ENCODE measurements at regions not wholly inside any gene's neighbourhood (a gene's known extent, or its start where the extent isn't known, plus 50 kb on each side); places are given as distances from the start of the nearest gene placed in this dataset.

DNA sequence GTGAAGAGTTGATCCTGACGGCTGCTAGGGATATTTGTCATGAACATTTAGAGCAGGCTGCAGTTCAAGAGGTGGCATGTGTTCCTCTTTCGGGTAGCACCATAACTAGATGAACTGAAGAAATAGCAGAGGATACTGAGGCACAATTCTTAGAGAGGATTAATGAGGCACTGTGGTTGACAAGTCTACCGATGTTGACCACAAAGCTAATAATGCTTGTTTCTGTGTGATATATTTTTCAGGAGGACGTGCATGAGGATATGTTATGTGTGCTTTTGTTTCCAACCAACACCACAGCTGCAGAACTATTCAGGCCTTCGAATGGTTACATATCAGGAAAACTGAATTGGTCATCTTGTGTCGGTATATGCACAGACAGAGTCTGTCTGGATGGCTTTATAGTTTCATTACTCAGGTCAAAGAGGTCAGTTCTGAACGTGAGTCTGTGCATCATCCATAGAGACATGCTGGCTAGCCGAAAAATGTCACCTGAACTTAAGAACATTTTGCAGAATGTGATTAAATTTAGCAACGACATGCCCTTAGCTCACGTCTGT lies 210.1 kb upstream of the IRS2 start:
- no peak overlapping the region for H3K4me3 Mint-ChIP-seq
- no peaks in the 10 kb centered on the region for H3K9me3 ChIP-seq (ENCODE audit: control insufficient read depth, low read depth, low read length)
- peaks cover 4% of the 10 kb centered on the region for H3K27me3 Mint-ChIP-seq (ENCODE audit: low read depth)
- H3K9me3 Mint-ChIP-seq = peaks cover 3 to 7% of the 10 kb centered on the region in 2 experiments; a peak in 4 of 5 replicates
- no peak overlapping the region for H3T11ph ChIP-seq (ENCODE audit: low read length)
- no peaks in the 10 kb centered on the region for H4K20me1 ChIP-seq (ENCODE audit: control insufficient read depth, insufficient read depth, insufficient read length)
- H2BK20ac ChIP-seq (ENCODE audit: low read depth, low read length, poor library complexity, severe bottlenecking) = no peak overlapping the region
- H2BK120ac ChIP-seq (ENCODE audit: low read depth, low read length, poor library complexity, severe bottlenecking) = no peak overlapping the region
- no peak overlapping the region for H2AK5ac ChIP-seq (ENCODE audit: insufficient read length, low read length)
- H3K4me2 ChIP-seq (ENCODE audit: insufficient read depth, insufficient read length, low read length) = no peak overlapping the region
- H3K18ac ChIP-seq (ENCODE audit: insufficient read length, low read depth, low read length) = no peak overlapping the region
- no peaks in the 10 kb centered on the region for H3K4me1 Mint-ChIP-seq
- H3K9ac ChIP-seq (ENCODE audit: extremely low read depth, insufficient read length, low read length) = no peak overlapping the region
- H3K27me3 ChIP-seq (ENCODE audit: insufficient read depth, low read length) = no peaks in the 10 kb centered on the region
- H3K79me2 ChIP-seq (ENCODE audit: insufficient read depth, low read length) = no peaks in the 10 kb centered on the region
- H3K4ac ChIP-seq (ENCODE audit: low read depth, low read length) = no peak overlapping the region
- no peaks in the 10 kb centered on the region for H3K4me1 ChIP-seq (ENCODE audit: insufficient read depth, low read length)
- H3K56ac ChIP-seq (ENCODE audit: insufficient read length, low read depth, low read length) = no peak overlapping the region
- H3K27ac ChIP-seq (ENCODE audit: insufficient read length, low read depth, low read length) = no peak overlapping the region
- no peak overlapping the region for H3K23ac ChIP-seq (ENCODE audit: insufficient read length, low read depth, low read length)
- H3K23me2 ChIP-seq (ENCODE audit: insufficient read length, low read depth, low read length, poor library complexity, severe bottlenecking) = no peaks in the 10 kb centered on the region
- H3K36me3 Mint-ChIP-seq (ENCODE audit: insufficient read depth in 1 of 3, low read depth in 3 of 3) = no peaks in the 10 kb centered on the region; a peak in 2 of 7 replicates
- no peak overlapping the region for H2BK15ac ChIP-seq (ENCODE audit: low read depth, low read length)
- WGBS (ENCODE audit: extremely low coverage, insufficient read length, low lambda C conversion rate) = no CpG with 5 or more reads among the region's 10 CpGs
- no peak for DNase-seq
- no peaks in the 10 kb centered on the region for H3K79me1 ChIP-seq (ENCODE audit: insufficient read depth, low read depth, low read length, poor library complexity, severe bottlenecking)
- H3K27ac Mint-ChIP-seq = no peak overlapping the region
- no peak overlapping the region for H2BK5ac ChIP-seq (ENCODE audit: insufficient read length, low read length)
- H2BK12ac ChIP-seq (ENCODE audit: insufficient read length, low read depth, low read length) = no peak overlapping the region
- TF ChIP-seq, protein P1, sequence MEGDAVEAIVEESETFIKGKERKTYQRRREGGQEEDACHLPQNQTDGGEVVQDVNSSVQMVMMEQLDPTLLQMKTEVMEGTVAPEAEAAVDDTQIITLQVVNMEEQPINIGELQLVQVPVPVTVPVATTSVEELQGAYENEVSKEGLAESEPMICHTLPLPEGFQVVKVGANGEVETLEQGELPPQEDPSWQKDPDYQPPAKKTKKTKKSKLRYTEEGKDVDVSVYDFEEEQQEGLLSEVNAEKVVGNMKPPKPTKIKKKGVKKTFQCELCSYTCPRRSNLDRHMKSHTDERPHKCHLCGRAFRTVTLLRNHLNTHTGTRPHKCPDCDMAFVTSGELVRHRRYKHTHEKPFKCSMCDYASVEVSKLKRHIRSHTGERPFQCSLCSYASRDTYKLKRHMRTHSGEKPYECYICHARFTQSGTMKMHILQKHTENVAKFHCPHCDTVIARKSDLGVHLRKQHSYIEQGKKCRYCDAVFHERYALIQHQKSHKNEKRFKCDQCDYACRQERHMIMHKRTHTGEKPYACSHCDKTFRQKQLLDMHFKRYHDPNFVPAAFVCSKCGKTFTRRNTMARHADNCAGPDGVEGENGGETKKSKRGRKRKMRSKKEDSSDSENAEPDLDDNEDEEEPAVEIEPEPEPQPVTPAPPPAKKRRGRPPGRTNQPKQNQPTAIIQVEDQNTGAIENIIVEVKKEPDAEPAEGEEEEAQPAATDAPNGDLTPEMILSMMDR (conservative IDR thresholded peaks at IDR 0.05) = no peak
- no peak overlapping the region for H4K8ac ChIP-seq (replicated peaks; ENCODE audit: insufficient read length, low read depth, low read length)
- H4K5ac ChIP-seq (ENCODE audit: insufficient read length, low read depth, low read length) = no peak overlapping the region
- no peak overlapping the region for H2AFZ ChIP-seq (ENCODE audit: low read length)
- no peak overlapping the region for H3K14ac ChIP-seq (ENCODE audit: insufficient read depth, low read length)
- H4K91ac ChIP-seq (ENCODE audit: insufficient read length, low read depth, low read length) = no peak overlapping the region
